ENCODE measurements at regions not wholly inside any gene's neighbourhood (a gene's known extent, or its start where the extent isn't known, plus 50 kb on each side); places are given as distances from the start of the nearest gene placed in this dataset.

GRCh38 chr16:55055262-55055661, 124.6 kb downstream of the IRX5 start:
- no peak for DNase-seq (ENCODE audit: low read depth)
- no peak for TF ChIP-seq CTCF (conservative IDR thresholded peaks at IDR 0.05; ENCODE audit: control insufficient read depth, insufficient read depth, low read depth, low read length)
- no peak overlapping the region for H3K4me3 ChIP-seq (ENCODE audit: control insufficient read depth, low read depth, low read length)

GRCh38 chr16:55056585-55057401, 126.1 kb downstream of the IRX5 start:
- H3K4me3 ChIP-seq (ENCODE audit: control insufficient read depth, low read depth, low read length) = no peak overlapping the region
- DNase-seq (ENCODE audit: low read depth) = no peak

GRCh38 chr16:55057866-55058265, 127.2 kb downstream of the IRX5 start:
- DNase-seq (ENCODE audit: low read depth) = no peak
- H3K4me3 ChIP-seq (ENCODE audit: control insufficient read depth, low read depth, low read length) = no peak overlapping the region
- no peak for TF ChIP-seq CTCF (conservative IDR thresholded peaks at IDR 0.05; ENCODE audit: control insufficient read depth, insufficient read depth, low read depth, low read length)

More at GRCh38 chr16:55056585-55057401, 126.1 kb downstream of the IRX5 start:
- TF ChIP-seq CTCF (conservative IDR thresholded peaks at IDR 0.05; ENCODE audit: control insufficient read depth, insufficient read depth, low read depth, low read length) = no peak

- no peak overlapping the region for H3K4me3 ChIP-seq (ENCODE audit: control insufficient read depth, low read depth, low read length)
- no peak for DNase-seq (ENCODE audit: low read depth)
- no peak for TF ChIP-seq CTCF (conservative IDR thresholded peaks at IDR 0.05; ENCODE audit: control insufficient read depth, insufficient read depth, low read depth, low read length)
Observed at GRCh38 chr16:55058576-55058975, 127.9 kb downstream of the IRX5 start.

- DNase-seq (ENCODE audit: low read depth) = no peak
- no peak for TF ChIP-seq CTCF (conservative IDR thresholded peaks at IDR 0.05; ENCODE audit: control insufficient read depth, insufficient read depth, low read depth, low read length)
- H3K4me3 ChIP-seq (ENCODE audit: control insufficient read depth, low read depth, low read length) = no peak overlapping the region
Observed at GRCh38 chr16:55059146-55059545, 128.5 kb downstream of the IRX5 start.

- no peak for DNase-seq (ENCODE audit: low read depth)
- no peak overlapping the region for H3K4me3 ChIP-seq (ENCODE audit: control insufficient read depth, low read depth, low read length)
- no peak for TF ChIP-seq CTCF (conservative IDR thresholded peaks at IDR 0.05; ENCODE audit: control insufficient read depth, insufficient read depth, low read depth, low read length)
Observed at GRCh38 chr16:55061126-55061525, 130.5 kb downstream of the IRX5 start.
